Gastrocnemius medialis (tissue), 4 donors: ENCODE measurements at regions not wholly inside any gene's neighbourhood (a gene's known extent, or its start where the extent isn't known, plus 50 kb on each side); places are given as distances from the start of the nearest gene placed in this dataset.

ENCODE experiments used
- ATAC-seq, 2 donors: fragments of 150-250 bp; one replicate each; pipeline ENCODE4 v1.9.1; 2016
- DNase-seq, 2 donors: peaks; one replicate each; pipeline ENCODE4 v3.0.0-alpha.2; 2019
- H3K27ac ChIP-seq, 4 donors: fragments of 200-600 bp; sonication (generic); 1 replicate in 1 of 4; 2 replicates in 3 of 4; pipeline ENCODE4 v1.5.1; 2016 to 2018; ENCODE audit warnings: mild to moderate bottlenecking in 2 of 4, moderate library complexity in 1 of 4
- H3K27me3 ChIP-seq, 3 donors: fragments of 200-600 bp; sonication (generic) in 2 of 3; 1 replicate in 1 of 3; 2 replicates in 2 of 3; pipeline versions ENCODE4 v1.5.1 to v1.6.0; 2016 to 2019; ENCODE audit warnings: mild to moderate bottlenecking in 1 of 3, moderate library complexity in 1 of 3
- H3K36me3 ChIP-seq, 2 donors: fragments of 200-600 bp; sonication (generic) in 1 of 2; one replicate each; pipeline ENCODE4 v1.5.1; 2017 to 2018
- H3K4me1 ChIP-seq, 2 donors: fragments of 200-600 bp; sonication (generic) in 1 of 2; one replicate each; pipeline ENCODE4 v1.5.1; 2016 to 2017; ENCODE audit warnings: mild to moderate bottlenecking in 2 of 2
- H3K4me3 ChIP-seq, 4 donors: fragments of 200-600 bp; sonication (generic) in 3 of 4; 1 replicate in 1 of 4; 2 replicates in 3 of 4; pipeline ENCODE4 v1.5.1; 2016 to 2019; ENCODE audit warnings: mild to moderate bottlenecking in 2 of 4
- H3K9me3 ChIP-seq, 3 donors: fragments of 200-600 bp; sonication (generic) in 2 of 3; 1 replicate in 1 of 3; 2 replicates in 2 of 3; pipeline ENCODE4 v1.5.1; 2016 to 2019
- CTCF ChIP-seq, 5 experiments: fragments of 450-650 bp in 3 of 5; fragments of 200-600 bp in 2 of 5; sonication (generic) in 2 of 5; IDR thresholded peaks in 4 of 5; conservative IDR thresholded peaks in 1 of 5; 1 replicate in 4 of 5; 2 replicates in 1 of 5; pipeline ENCODE4 v1.5.1; 2016 to 2019; ENCODE audit warnings: antibody characterized with exemption in 5 of 5, mild to moderate bottlenecking in 3 of 5, moderate library complexity in 3 of 5
- POLR2A ChIP-seq, 2 donors: fragments of 450-650 bp; IDR thresholded peaks; one replicate each; pipeline ENCODE4 v1.6.1; 2017; ENCODE audit warnings: antibody characterized with exemption in 2 of 2, mild to moderate bottlenecking in 2 of 2, moderate library complexity in 2 of 2
- in situ Hi-C, 4 donors: fragments of 200-750 bp; cut with MboI; loops; one replicate each; pipeline versions ENCODE4 v1.15.0 to v1.8.0; 2017; ENCODE audit warnings: low sequenced_read_pairs in 4 of 4
- intact Hi-C: fragments of 100-400 bp; cut with DNase I; formaldehyde crosslinking; loops from one replicate; pipeline ENCODE4 v1.15.1; 2023; ENCODE audit warnings: low total_unique reads

GRCh38 chr10:131825150-131825848 lies 75.5 kb upstream of the PPP2R2D start:
- H3K27me3 ChIP-seq, result peaks cover 3 to 6% (median 5%) of the 10 kb centered on the region in 3 donors
- no peak for ATAC-seq
- H3K4me3 ChIP-seq, result no peak overlapping the region
- H3K27ac ChIP-seq, result no peak overlapping the region
- H3K9me3 ChIP-seq, result no peaks in the 10 kb centered on the region
- DNase-seq, result peak in 1 of 2 donors; percentile 1
- TF ChIP-seq POLR2A (IDR thresholded peaks at IDR 0.05) (no peak), CTCF (IDR thresholded peaks at IDR 0.05 in 4 of 5, conservative IDR thresholded peaks at IDR 0.05 in 1 of 5) (no peak)
- intact Hi-C loops (no loop called here), in situ Hi-C loops (no loop called here)
- H3K36me3 ChIP-seq, result no peaks in the 10 kb centered on the region
- H3K4me1 ChIP-seq, result no peaks in the 10 kb centered on the region

- no peaks in the 10 kb centered on the region for H3K4me1 ChIP-seq
- peaks cover 0 to 6% (median 5%) of the 10 kb centered on the region in 3 donors for H3K27me3 ChIP-seq
- no peaks in the 10 kb centered on the region for H3K36me3 ChIP-seq
- ATAC-seq, result no peak
- intact Hi-C loops, result no loop called here
- DNase-seq, result peak in 1 of 2 donors; percentile 2
- no peak overlapping the region for H3K27ac ChIP-seq
- H3K4me3 ChIP-seq, result no peak overlapping the region
- TF ChIP-seq CTCF (IDR thresholded peaks at IDR 0.05 in 4 of 5, conservative IDR thresholded peaks at IDR 0.05 in 1 of 5), result no peak
- TF ChIP-seq POLR2A (IDR thresholded peaks at IDR 0.05), result no peak
- H3K9me3 ChIP-seq, result no peaks in the 10 kb centered on the region
- in situ Hi-C loops, result no loop called here
These were observed 74.7 kb upstream of the PPP2R2D start for GRCh38 chr10:131825960-131826650.

GRCh38 chr10:131829156-131829930 lies 71.5 kb upstream of the PPP2R2D start:
- no peaks in the 10 kb centered on the region for H3K9me3 ChIP-seq
- ATAC-seq (no peak), DNase-seq (no peak)
- no peak overlapping the region for H3K27ac ChIP-seq
- peaks cover 0 to 5% (median 4%) of the 10 kb centered on the region in 3 donors for H3K27me3 ChIP-seq
- no peaks in the 10 kb centered on the region for H3K4me1 ChIP-seq
- TF ChIP-seq CTCF (IDR thresholded peaks at IDR 0.05 in 4 of 5, conservative IDR thresholded peaks at IDR 0.05 in 1 of 5) (no peak), POLR2A (IDR thresholded peaks at IDR 0.05) (no peak)
- H3K4me3 ChIP-seq, result no peak overlapping the region
- intact Hi-C loops, result no loop called here
- H3K36me3 ChIP-seq, result no peaks in the 10 kb centered on the region
- in situ Hi-C loops, result no loop called here

GRCh38 chr10:131830446-131831130 lies 70.2 kb upstream of the PPP2R2D start:
- TF ChIP-seq CTCF (IDR thresholded peaks at IDR 0.05 in 4 of 5, conservative IDR thresholded peaks at IDR 0.05 in 1 of 5) (no peak), POLR2A (IDR thresholded peaks at IDR 0.05) (no peak)
- intact Hi-C loops, result no loop called here
- no peak overlapping the region for H3K27ac ChIP-seq
- in situ Hi-C loops, result no loop called here
- ATAC-seq (no peak), DNase-seq (no peak)
- peaks cover 0 to 5% (median 0%) of the 10 kb centered on the region in 3 donors for H3K27me3 ChIP-seq
- H3K9me3 ChIP-seq, result no peaks in the 10 kb centered on the region
- no peaks in the 10 kb centered on the region for H3K36me3 ChIP-seq
- H3K4me3 ChIP-seq, result no peak overlapping the region
- H3K4me1 ChIP-seq, result no peaks in the 10 kb centered on the region
